Smooth muscle cell (in vitro differentiated cells): ENCODE measurements at regions not wholly inside any gene's neighbourhood (a gene's known extent, or its start where the extent isn't known, plus 50 kb on each side); places are given as distances from the start of the nearest gene placed in this dataset.

Experiments used
- DNase-seq: peaks from one replicate; lab custom pipeline; 2025; ENCODE audit not compliant: unreplicated experiment; lab: John Stamatoyannopoulos, UW
- H2AFZ ChIP-seq: fragments of 200-600 bp; sonication (generic); 2 replicates; pipeline ENCODE4 v1.6.0; 2016; ENCODE audit warnings: antibody characterized with exemption, low read depth, mild to moderate bottlenecking
- H3F3A ChIP-seq: fragments of 200-600 bp; sonication (generic); 2 replicates; pipeline ENCODE4 v1.6.0; 2017; ENCODE audit warnings: antibody characterized with exemption, low read depth
- H3K27ac ChIP-seq: fragments of 200-600 bp; sonication (generic); 2 replicates; pipeline ENCODE4 v1.5.1; 2016; ENCODE audit warnings: low read depth, mild to moderate bottlenecking
- H3K27me3 ChIP-seq: fragments of 200-600 bp; sonication (generic); 2 replicates; pipeline ENCODE4 v1.6.1; 2016; ENCODE audit warnings: low read depth, mild to moderate bottlenecking
- H3K36me3 ChIP-seq: fragments of 200-600 bp; sonication (generic); 2 replicates; pipeline ENCODE4 v1.5.1; 2016; ENCODE audit warnings: low read depth
- H3K4me1 ChIP-seq: fragments of 200-600 bp; sonication (generic); 2 replicates; pipeline ENCODE4 v1.5.1; 2016; ENCODE audit warnings: low read depth
- H3K4me2 ChIP-seq: fragments of 200-600 bp; sonication (generic); 2 replicates; pipeline ENCODE4 v1.6.0; 2016; ENCODE audit warnings: mild to moderate bottlenecking
- H3K4me3 ChIP-seq: fragments of 200-600 bp; sonication (generic); 2 replicates; pipeline ENCODE4 v1.5.1; 2016; ENCODE audit warnings: mild to moderate bottlenecking
- H3K79me2 ChIP-seq: fragments of 200-600 bp; sonication (generic); 2 replicates; pipeline ENCODE4 v1.6.0; 2016; ENCODE audit warnings: low read depth, mild to moderate bottlenecking
- H3K9ac ChIP-seq: fragments of 200-600 bp; sonication (generic); 2 replicates; pipeline ENCODE4 v1.6.0; 2016; ENCODE audit warnings: low read depth
- H3K9me3 ChIP-seq: fragments of 200-600 bp; sonication (generic); replicated peaks from 2 replicates; pipeline ENCODE4 v1.5.1; 2016; ENCODE audit warnings: low read depth
- H4K20me1 ChIP-seq: fragments of 200-600 bp; sonication (generic); 2 replicates; pipeline ENCODE4 v1.6.0; 2016; ENCODE audit warnings: low read depth
- CTCF ChIP-seq: fragments of 200-600 bp; sonication (generic); IDR thresholded peaks from 2 replicates; pipeline ENCODE4 v1.5.1; 2017; ENCODE audit warnings: borderline replicate concordance, mild to moderate bottlenecking, antibody characterized with exemption; ENCODE audit not compliant: insufficient read depth, poor library complexity, severe bottlenecking
- WGBS: methylation state at CpG from one replicate; pipeline ENCODE4 v1.1.7; 2016; ENCODE audit warnings: low lambda C conversion rate; 5-methylcytosine and 5-hydroxymethylcytosine counted together

DNA sequence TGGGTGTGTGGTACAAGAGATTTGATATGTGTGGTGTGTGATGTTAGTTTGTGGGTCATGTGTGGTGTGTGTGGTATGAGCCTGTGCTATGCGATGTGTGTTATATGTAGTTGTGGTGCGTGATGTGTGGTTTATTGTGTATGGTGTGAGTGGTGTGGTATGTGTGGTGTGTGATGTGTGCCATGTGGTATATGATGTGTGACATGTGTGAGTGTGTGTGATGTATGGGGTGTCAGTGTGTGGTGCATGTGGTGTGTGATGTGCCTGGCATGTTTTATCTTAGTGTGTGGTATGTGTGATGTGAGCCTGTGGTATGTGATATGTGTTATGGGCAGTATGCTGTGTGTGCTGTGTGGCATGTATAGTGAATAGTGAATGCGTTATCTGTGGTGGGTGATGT is 273.0 kb upstream of the IRX1 start:
- WGBS = 98% methylated on average over 3 of the region's 3 CpGs
- no peak for DNase-seq
- Histone ChIP-seq H3F3A (peaks cover 7% of the 10 kb centered on the region), H2AFZ (no peak overlapping the region), H3K4me2 (no peak overlapping the region), H3K79me2 (no peaks in the 10 kb centered on the region), H3K27ac (no peak overlapping the region), H3K4me1 (no peaks in the 10 kb centered on the region), H4K20me1 (no peaks in the 10 kb centered on the region), H3K9ac (no peak overlapping the region), H3K4me3 (no peak overlapping the region), H3K27me3 (no peaks in the 10 kb centered on the region), H3K9me3 (no peaks in the 10 kb centered on the region), H3K36me3 (no peaks in the 10 kb centered on the region)
- TF ChIP-seq CTCF = no peak

- Histone ChIP-seq H3K4me3 (no peak overlapping the region), H4K20me1 (no peaks in the 10 kb centered on the region), H3F3A (peaks cover 7% of the 10 kb centered on the region), H3K9ac (no peak overlapping the region), H3K4me2 (no peak overlapping the region), H3K27me3 (no peaks in the 10 kb centered on the region), H2AFZ (no peak overlapping the region), H3K4me1 (no peaks in the 10 kb centered on the region), H3K36me3 (no peaks in the 10 kb centered on the region), H3K79me2 (no peaks in the 10 kb centered on the region), H3K9me3 (no peaks in the 10 kb centered on the region), H3K27ac (no peak overlapping the region)
- no peak for TF ChIP-seq CTCF
- DNase-seq = no peak
- 91% methylated on average over 10 of the region's 10 CpGs for WGBS
These were observed 273.7 kb upstream of the IRX1 start for GRCh38 chr5:3321923-3322322.

DNA sequence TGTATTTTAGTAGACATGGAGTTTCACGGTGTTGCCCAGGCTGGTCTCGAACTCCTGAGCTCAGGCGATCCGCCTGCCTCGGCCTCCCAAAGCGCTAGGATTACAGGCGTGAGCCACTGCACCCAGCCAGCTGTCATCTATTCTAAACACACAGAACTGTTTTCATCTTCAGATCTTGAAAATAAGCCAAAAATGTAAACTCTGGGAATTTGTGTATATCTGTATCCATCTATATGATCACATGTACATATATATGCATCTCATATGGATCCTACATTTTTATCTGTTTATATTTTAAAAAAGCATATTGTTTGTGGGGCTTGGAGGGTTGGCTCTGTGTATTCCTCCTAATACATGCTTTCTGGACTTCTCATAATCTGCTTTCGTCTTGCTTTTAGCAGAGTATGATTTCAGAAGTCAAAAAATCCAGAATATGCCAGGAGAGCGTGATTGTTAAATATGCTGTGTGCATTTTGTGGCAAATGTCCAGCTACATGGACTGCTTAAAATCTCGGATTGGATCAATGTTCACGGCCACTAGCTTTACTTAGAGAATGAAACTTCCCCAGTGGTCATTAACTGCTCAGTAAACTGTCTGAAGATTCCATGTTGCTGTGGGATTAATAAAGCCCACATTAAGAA is 274.4 kb upstream of the IRX1 start:
- Histone ChIP-seq H3K79me2 (no peaks in the 10 kb centered on the region), H3K9me3 (no peaks in the 10 kb centered on the region), H3K27me3 (no peaks in the 10 kb centered on the region), H3K27ac (no peak overlapping the region), H3F3A (peaks cover 7% of the 10 kb centered on the region), H3K4me1 (no peaks in the 10 kb centered on the region), H3K9ac (no peak overlapping the region), H2AFZ (no peak overlapping the region), H3K4me3 (no peak overlapping the region), H3K36me3 (no peaks in the 10 kb centered on the region), H3K4me2 (no peak overlapping the region), H4K20me1 (no peaks in the 10 kb centered on the region)
- TF ChIP-seq CTCF = no peak
- DNase-seq = no peak
- 92% methylated on average over 11 of the region's 11 CpGs for WGBS

GRCh38 chr5:3320317-3320875 is 275.2 kb upstream of the IRX1 start:
- H3K27me3 ChIP-seq = no peaks in the 10 kb centered on the region
- WGBS = 79% methylated on average over 19 of the region's 19 CpGs
- DNase-seq = no peak
- H3K4me2 ChIP-seq = no peak overlapping the region
- no peaks in the 10 kb centered on the region for H4K20me1 ChIP-seq
- H3K9ac ChIP-seq = no peak overlapping the region
- H3K9me3 ChIP-seq = no peaks in the 10 kb centered on the region
- H3K27ac ChIP-seq = no peak overlapping the region
- H3K4me3 ChIP-seq = no peak overlapping the region
- H3K4me1 ChIP-seq = no peaks in the 10 kb centered on the region
- H3K36me3 ChIP-seq = no peaks in the 10 kb centered on the region
- no peaks in the 10 kb centered on the region for H3K79me2 ChIP-seq
- TF ChIP-seq CTCF = no peak
- no peak overlapping the region for H2AFZ ChIP-seq
- H3F3A ChIP-seq = peaks cover 7% of the 10 kb centered on the region
